ENCODE measurements at regions not wholly inside any gene's neighbourhood (a gene's known extent, or its start where the extent isn't known, plus 50 kb on each side); places are given as distances from the start of the nearest gene placed in this dataset.

GRCh38 chr16:87080571-87081167 lies 236.5 kb downstream of the C16orf95 start:
- TF ChIP-seq POLR2A (IDR thresholded peaks at IDR 0.05; ENCODE audit: low read length) = no peak
- TF ChIP-seq CTCF (IDR thresholded peaks at IDR 0.05) = no peak
- TF ChIP-seq EP300 (IDR thresholded peaks at IDR 0.05) = no peak
- no peak for TF ChIP-seq CHD2 (IDR thresholded peaks at IDR 0.05; ENCODE audit: low read length, partially characterized antibody)
- no peak for TF ChIP-seq REST (IDR thresholded peaks at IDR 0.05)
- TF ChIP-seq BHLHE40 (IDR thresholded peaks at IDR 0.05; ENCODE audit: low read depth, low read length) = no peak

Measured in A549 (cell line).